ENCODE measurements at regions not wholly inside any gene's neighbourhood (a gene's known extent, or its start where the extent isn't known, plus 50 kb on each side); places are given as distances from the start of the nearest gene placed in this dataset.

- intact Hi-C loops (cut with DNase I), result no loop called here
- no peak for ATAC-seq
- DNase-seq (ENCODE audit: low spot score), result no peak
Observed at GRCh38 chr5:28576022-28576421, 1537.6 kb upstream of the CDH9 start.

- DNase-seq (ENCODE audit: low spot score), result no peak
- ATAC-seq, result no peak
- intact Hi-C loops (cut with DNase I), result no loop called here
Observed at GRCh38 chr5:28575368-28575767, 1537.0 kb upstream of the CDH9 start.

- DNase-seq (ENCODE audit: low spot score), result no peak
- intact Hi-C loops (cut with DNase I), result no loop called here
- no peak for ATAC-seq
Observed at GRCh38 chr5:28574606-28575005, 1536.2 kb upstream of the CDH9 start.

GRCh38 chr5:28567048-28567447 is 1528.7 kb upstream of the CDH9 start:
- ATAC-seq (no peak), DNase-seq (ENCODE audit: low spot score) (no peak)
- intact Hi-C loops (cut with DNase I), result no loop called here

- ATAC-seq, result no peak
Observed at GRCh38 chr5:28561522-28561921, 1523.1 kb upstream of the CDH9 start.

GRCh38 chr5:28558196-28558595 is 1519.8 kb upstream of the CDH9 start:
- ATAC-seq (no peak), DNase-seq (ENCODE audit: low spot score) (no peak)
- intact Hi-C loops (cut with DNase I), result no loop called here

More at GRCh38 chr5:28561522-28561921, 1523.1 kb upstream of the CDH9 start:
- intact Hi-C loops (cut with DNase I), result no loop called here
- DNase-seq (ENCODE audit: low spot score), result no peak

- intact Hi-C loops (cut with DNase I), result no loop called here
- ATAC-seq (no peak), DNase-seq (ENCODE audit: low spot score) (no peak)
Observed at GRCh38 chr5:28557114-28557513, 1518.7 kb upstream of the CDH9 start.

- ATAC-seq (no peak), DNase-seq (ENCODE audit: low spot score) (no peak)
- intact Hi-C loops (cut with DNase I), result no loop called here
Observed at GRCh38 chr5:28549588-28549987, 1511.2 kb upstream of the CDH9 start.

GRCh38 chr5:28548856-28549255 is 1510.5 kb upstream of the CDH9 start:
- no peak for ATAC-seq
- intact Hi-C loops (cut with DNase I), result no loop called here
- no peak for DNase-seq (ENCODE audit: low spot score)

GRCh38 chr5:28544501-28544900 is 1506.1 kb upstream of the CDH9 start:
- ATAC-seq (no peak), DNase-seq (ENCODE audit: low spot score) (no peak)
- intact Hi-C loops (cut with DNase I), result no loop called here

GRCh38 chr5:28543473-28544098 is 1505.2 kb upstream of the CDH9 start:
- no peak for DNase-seq (ENCODE audit: low spot score)
- intact Hi-C loops (cut with DNase I), result no loop called here
- no peak for ATAC-seq

- no peak for DNase-seq (ENCODE audit: low spot score)
- intact Hi-C loops (cut with DNase I), result no loop called here
- ATAC-seq, result no peak
Observed at GRCh38 chr5:28542987-28543386, 1504.6 kb upstream of the CDH9 start.

- no peak for DNase-seq (ENCODE audit: low spot score)
- intact Hi-C loops (cut with DNase I), result no loop called here
- peak; percentile 99 for ATAC-seq
Observed at GRCh38 chr5:28523888-28524635, 1485.7 kb upstream of the CDH9 start.

GRCh38 chr5:28523416-28523815 is 1485.0 kb upstream of the CDH9 start:
- no peak for DNase-seq (ENCODE audit: low spot score)
- intact Hi-C loops (cut with DNase I), result no loop called here
- ATAC-seq, result no peak

- ATAC-seq (no peak), DNase-seq (ENCODE audit: low spot score) (no peak)
- intact Hi-C loops (cut with DNase I), result no loop called here
Observed at GRCh38 chr5:28517691-28518090, 1479.3 kb upstream of the CDH9 start.

- ATAC-seq (no peak), DNase-seq (ENCODE audit: low spot score) (no peak)
- intact Hi-C loops (cut with DNase I), result no loop called here
Observed at GRCh38 chr5:28516722-28517121, 1478.3 kb upstream of the CDH9 start.

- intact Hi-C loops (cut with DNase I), result no loop called here
- ATAC-seq (no peak), DNase-seq (ENCODE audit: low spot score) (no peak)
Observed at GRCh38 chr5:28512648-28513047, 1474.3 kb upstream of the CDH9 start.

- DNase-seq (ENCODE audit: low spot score), result no peak
- intact Hi-C loops (cut with DNase I), result no loop called here
- ATAC-seq, result no peak
Observed at GRCh38 chr5:28505121-28505520, 1466.7 kb upstream of the CDH9 start.

- ATAC-seq (no peak), DNase-seq (ENCODE audit: low spot score) (no peak)
- intact Hi-C loops (cut with DNase I), result no loop called here
Observed at GRCh38 chr5:28500511-28500910, 1462.1 kb upstream of the CDH9 start.

GRCh38 chr5:28499766-28500290 is 1461.4 kb upstream of the CDH9 start:
- DNase-seq (ENCODE audit: low spot score) (no peak), ATAC-seq (no peak)
- intact Hi-C loops (cut with DNase I), result no loop called here

- DNase-seq (ENCODE audit: low spot score), result no peak
- ATAC-seq, result no peak
- intact Hi-C loops (cut with DNase I), result no loop called here
Observed at GRCh38 chr5:28495876-28496275, 1457.5 kb upstream of the CDH9 start.
